ENCODE measurements at regions not wholly inside any gene's neighbourhood (a gene's known extent, or its start where the extent isn't known, plus 50 kb on each side); places are given as distances from the start of the nearest gene placed in this dataset.

- TF ChIP-seq CTCF (IDR thresholded peaks at IDR 0.05) = no peak
- no peak for TF ChIP-seq POLR2A (IDR thresholded peaks at IDR 0.05)
These were observed 248.4 kb upstream of the MEIS1 start for GRCh38 chr2:66186537-66186936.
